SHP77 treated with DMSO at 0.1 percent for 48 hours (cell line): ENCODE measurements at regions not wholly inside any gene's neighbourhood (a gene's known extent, or its start where the extent isn't known, plus 50 kb on each side); places are given as distances from the start of the nearest gene placed in this dataset.
"Not testable (repeated sequence)": the region's sequence is repeated elsewhere in the genome, so short reads cannot be mapped to it uniquely, and the experiment has no call there.

ENCODE experiments used
- DNase-seq: peaks from one replicate; lab custom pipeline; 2025; lab: John Stamatoyannopoulos, UW

DNA sequence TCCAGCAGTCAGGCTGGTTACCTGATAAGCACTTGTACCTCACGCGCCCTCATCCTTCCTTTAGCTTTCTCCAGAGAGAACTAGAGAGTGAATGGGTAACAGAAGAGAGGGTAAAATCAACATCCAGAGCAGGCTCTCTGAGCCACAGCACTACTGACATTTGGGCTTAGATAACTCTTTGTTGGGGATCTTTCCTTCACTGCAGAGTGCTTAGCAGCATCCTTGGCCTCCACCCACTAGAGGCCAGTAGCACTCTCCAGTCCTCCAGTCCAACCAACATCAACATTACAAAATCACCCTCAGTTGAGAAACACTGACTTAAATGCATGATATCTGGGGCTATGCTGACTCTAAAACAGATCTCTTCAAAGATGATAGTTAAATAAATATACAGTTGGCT, 220.7 kb downstream of the TACR3 start:
- DNase-seq: no peak

DNA sequence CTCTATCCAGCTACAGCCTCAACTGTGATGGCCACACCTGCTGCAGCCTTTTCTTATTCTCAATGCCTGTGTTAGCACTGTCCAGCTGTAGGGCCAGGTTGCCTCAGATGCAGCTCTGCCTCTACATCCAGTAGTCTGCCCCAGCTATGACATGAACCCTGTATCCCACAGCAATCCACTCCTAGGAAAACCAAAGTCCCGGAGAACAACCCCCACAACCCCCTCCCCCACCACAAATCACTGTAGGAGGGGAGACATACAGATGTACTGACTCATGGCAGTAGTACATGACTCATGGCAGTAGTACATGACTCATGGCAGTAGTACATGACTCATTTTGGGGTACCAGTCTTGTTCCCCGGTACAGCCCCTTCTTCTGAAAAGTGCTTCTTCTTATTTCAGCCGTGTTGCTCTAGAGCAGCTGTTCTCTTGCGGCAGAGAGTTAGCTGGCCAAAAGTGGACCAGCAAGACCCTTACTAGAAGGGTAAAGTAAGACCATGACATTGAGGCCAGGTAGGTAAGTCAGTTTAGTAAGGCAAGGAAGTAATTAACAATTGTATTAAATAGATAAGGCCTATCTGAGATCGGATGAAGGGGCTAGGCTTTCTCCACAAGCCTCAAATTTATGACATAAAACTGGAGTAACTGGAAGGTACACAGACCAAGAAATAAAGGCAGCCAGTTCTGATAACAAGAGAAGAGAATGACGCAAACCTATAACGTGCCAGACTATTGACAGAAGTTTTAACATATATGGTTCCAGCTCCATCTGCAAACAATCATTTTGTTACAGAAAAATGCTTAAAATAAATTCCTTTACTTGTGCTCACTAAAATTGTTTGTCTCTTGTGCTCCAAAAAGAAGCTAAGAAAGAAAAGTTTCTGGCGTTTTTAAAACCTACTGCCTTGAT, 221.4 kb downstream of the TACR3 start:
- no peak for DNase-seq

- DNase-seq: no peak
Observed at GRCh38 chr4:103497692-103498091, 222.1 kb downstream of the TACR3 start.

DNA sequence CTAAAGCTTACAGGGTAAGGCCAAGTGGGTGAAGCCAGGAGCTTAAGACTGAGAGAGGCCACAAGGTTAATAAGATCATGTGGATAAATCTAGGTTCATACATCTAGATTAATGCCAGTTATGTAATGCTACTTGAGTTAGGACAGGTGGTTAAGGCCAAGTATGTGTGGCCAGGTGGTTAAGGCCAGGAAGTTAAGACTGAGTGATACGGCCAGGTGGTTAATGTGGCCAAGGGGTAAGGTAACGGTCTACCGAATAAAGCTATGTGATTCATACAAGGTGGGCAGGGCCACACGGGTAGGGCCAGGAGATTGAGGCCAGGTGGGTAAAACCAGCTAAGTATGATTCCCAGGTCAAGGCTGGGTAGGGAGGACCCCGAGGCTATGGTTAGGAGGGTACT, 223.0 kb downstream of the TACR3 start:
- no peak for DNase-seq

DNA sequence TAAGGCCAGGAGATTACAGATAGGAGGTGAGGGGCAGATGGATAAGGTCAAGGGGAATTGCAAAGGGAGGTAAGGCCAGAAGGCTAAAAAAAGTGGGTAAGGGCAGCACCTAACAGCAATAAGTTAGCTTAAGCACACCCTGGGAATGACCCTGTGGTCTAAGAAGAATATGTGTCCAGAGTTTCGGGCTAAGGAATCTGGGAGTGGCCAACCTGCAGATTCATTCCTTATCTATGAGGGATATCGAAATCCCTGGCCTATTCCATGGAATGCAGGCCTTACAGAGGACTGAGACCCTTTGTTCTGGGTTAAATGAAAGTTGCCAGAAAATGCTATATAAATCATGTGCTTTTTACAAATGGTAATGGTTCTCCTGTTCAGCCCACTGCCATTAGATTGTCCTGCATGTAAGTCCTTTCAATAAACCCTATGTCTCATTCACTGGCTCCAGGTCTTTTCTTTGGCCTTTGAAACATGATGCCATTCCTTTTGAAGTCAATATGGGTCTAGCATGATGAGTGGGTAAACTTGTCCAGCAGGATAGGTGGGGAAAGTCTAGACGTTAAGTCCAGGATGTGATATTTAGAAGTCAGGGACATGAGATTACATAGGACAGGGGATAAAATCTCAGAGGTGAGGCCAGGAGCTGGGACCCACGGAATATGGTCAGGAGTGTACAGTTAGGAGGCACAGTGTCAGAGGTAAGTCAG, 226.2 kb downstream of the TACR3 start:
- no peak for DNase-seq

- DNase-seq: not testable (repeated sequence)
Observed at GRCh38 chr4:103485296-103485695, 234.5 kb downstream of the TACR3 start.

DNA sequence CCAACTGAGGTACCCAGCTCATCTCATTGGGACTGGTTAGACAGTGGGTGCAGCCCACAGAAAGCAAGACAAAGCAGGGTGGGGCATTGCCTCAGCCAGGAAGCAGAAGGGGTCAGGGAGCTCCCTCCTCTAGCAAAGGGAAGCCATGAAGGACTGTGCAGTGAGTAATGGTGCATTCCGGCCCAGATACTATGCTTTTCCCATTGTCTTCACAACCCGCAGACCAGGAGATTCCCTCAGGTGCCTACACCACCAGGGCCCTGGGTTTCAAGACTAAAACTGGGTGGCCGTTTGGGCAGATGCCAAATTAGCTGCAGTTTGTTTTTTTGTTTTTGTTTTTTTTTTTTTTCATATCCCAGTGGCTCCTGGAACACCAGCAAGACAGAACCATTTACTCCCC, 235.3 kb downstream of the TACR3 start:
- DNase-seq: no peak

GRCh38 chr4:103482893-103483292, 236.9 kb downstream of the TACR3 start:
- DNase-seq: no peak

DNA sequence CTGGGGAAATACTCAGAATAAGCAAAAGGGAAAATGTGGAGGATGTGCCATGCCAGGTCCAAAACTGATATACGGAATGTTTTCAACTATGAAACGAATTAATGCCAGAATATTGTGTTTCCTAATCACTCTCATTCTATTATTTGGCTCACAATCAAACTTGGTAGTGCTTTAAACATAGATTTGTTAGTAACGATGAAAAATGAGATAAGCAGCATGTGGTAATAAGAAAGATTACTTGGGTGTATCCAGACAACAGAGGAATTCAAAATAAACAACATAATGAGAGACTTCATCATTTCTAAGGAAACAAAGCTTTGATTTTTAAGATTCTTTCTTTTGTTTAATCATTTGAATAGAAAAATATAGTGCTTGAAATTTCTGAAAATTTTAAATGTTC, 237.3 kb downstream of the TACR3 start:
- DNase-seq: no peak

- DNase-seq: no peak
Observed at GRCh38 chr4:103478734-103479133, 241.1 kb downstream of the TACR3 start.

DNA sequence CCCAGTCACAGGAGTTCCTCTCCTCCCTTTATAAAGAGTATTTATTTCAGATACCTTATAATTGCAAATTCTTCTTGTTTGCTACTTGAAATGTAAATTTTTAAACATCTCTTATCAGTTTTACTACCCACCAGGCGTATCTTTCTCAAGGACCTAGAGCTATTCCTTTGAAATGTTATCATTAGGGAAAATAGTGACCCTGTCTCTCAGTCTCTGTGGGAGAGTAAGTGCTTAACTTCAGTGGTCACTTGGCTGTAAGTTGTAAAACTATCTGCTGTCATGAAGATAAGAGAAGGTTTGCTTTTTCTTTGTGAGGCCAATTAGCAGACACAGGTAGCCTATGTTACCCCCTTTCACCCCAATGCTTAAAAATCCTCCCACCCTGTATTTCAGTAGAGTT, 241.6 kb downstream of the TACR3 start:
- no peak for DNase-seq

- DNase-seq: no peak
Observed at GRCh38 chr4:103457566-103457965, 259.4 kb upstream of the CENPE start.

- DNase-seq: no peak
Observed at GRCh38 chr4:103451341-103451740, 253.2 kb upstream of the CENPE start.

- no peak for DNase-seq
Observed at GRCh38 chr4:103450693-103451092, 252.6 kb upstream of the CENPE start.

DNA sequence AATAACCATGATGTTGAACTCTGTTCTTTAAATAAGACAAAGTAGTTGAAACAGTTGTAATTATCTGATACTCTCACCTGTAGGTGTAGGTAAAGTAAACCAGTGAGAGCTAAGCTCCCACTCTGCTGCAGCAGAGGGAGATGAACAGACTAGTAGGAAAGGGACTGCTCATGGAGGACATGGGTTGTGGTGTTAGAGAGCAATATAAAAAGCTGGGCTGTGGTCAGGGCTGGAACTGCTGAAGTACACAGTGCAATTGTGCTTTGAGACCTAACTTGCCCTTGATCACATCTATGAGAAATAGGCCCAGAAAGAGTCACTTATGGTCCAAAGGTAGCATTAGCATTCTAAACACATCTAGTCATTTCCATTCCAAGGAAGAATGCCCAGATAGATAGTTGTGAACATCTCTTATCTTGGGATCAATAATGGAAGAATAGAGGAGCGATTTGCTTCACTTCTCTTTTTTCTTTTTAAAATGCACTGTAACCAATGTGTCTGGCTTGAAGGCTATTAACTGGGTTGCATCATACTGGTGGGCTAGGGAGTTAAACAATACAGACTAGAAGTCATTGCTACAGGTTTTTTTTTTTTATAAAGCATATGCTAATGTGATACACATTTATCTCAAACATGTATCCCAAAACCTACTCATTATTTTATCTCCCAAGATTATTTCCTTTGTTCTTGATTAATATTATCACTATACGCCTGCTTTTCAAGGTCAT, 251.3 kb upstream of the CENPE start:
- no peak for DNase-seq

DNA sequence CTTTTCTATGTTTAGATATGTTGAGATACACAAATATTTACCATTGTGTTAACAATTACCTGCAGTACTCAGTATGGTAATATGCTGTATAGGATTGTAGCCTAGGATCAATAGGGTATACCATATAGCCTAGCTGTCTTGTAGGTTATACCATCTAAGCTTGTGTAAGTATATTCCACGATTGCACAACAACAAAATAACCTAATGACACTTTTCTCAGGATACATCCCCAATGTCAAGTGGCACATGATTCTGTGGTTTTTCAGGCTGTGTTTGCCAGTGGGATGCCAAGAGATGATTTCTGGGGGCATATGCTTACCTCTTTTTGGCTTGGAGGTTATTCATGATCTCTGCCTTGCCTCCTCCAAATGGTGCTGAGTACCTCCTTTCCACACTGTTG, 247.2 kb upstream of the CENPE start:
- DNase-seq: no peak

- no peak for DNase-seq
Observed at GRCh38 chr4:103443324-103443723, 245.2 kb upstream of the CENPE start.

DNA sequence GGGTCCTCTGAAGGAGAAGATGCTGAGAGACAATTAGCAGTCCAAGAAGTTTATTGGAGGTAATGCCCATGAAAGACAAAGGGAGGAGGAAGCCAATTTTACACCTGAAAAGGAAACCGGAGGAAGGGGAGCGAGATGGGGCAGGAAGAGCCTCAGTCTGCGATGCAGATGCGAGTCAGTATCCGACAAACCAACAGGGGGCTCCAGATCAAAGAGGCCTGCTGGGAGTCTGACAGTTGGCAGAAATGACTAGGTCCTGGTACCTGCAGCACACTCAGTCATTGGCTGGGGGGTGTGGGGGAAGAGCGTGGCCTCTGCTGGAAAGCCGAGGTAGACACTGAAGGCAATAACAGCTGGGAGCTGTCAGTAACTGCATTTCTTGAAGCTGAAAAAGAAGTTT, 231.1 kb upstream of the CENPE start:
- DNase-seq: no peak

GRCh38 chr4:103425406-103425805, 227.3 kb upstream of the CENPE start:
- peak; percentile 3 for DNase-seq

DNA sequence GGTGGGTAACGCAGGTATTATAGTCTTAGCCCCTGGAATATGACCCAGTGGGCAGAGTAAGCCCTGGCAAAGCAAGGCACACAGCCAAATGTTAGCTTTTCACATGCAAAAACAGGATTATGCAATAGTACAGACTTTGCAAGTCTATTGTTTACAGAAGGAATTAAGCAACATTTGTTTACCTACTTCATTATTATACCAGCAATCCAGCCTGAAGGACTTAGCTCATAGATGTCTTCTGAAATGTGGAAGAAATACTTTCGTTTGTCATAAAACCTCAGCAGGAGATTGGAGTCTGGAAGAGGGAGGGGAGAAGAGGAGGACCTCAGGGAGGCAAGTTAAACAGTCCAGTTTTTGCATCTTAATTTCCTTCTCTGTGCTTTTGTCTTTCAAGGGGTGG, 226.7 kb upstream of the CENPE start:
- no peak for DNase-seq

GRCh38 chr4:103423261-103423660, 225.1 kb upstream of the CENPE start:
- no peak for DNase-seq

GRCh38 chr4:103422467-103423219, 224.5 kb upstream of the CENPE start:
- DNase-seq: no peak
